ENCODE measurements at regions not wholly inside any gene's neighbourhood (a gene's known extent, or its start where the extent isn't known, plus 50 kb on each side); places are given as distances from the start of the nearest gene placed in this dataset.
"Not testable (repeated sequence)": the region's sequence is repeated elsewhere in the genome, so short reads cannot be mapped to it uniquely, and the experiment has no call there.

- no peak overlapping the region for H3K4me3 ChIP-seq (ENCODE audit: low read depth, low read length)
- no peak for DNase-seq (ENCODE audit: low read depth)
- TF ChIP-seq CTCF (IDR thresholded peaks at IDR 0.05; ENCODE audit: insufficient read depth, low read length): no peak
Measured at GRCh38 chr10:20593649-20594048, 303.5 kb downstream of the NEBL start.

DNA sequence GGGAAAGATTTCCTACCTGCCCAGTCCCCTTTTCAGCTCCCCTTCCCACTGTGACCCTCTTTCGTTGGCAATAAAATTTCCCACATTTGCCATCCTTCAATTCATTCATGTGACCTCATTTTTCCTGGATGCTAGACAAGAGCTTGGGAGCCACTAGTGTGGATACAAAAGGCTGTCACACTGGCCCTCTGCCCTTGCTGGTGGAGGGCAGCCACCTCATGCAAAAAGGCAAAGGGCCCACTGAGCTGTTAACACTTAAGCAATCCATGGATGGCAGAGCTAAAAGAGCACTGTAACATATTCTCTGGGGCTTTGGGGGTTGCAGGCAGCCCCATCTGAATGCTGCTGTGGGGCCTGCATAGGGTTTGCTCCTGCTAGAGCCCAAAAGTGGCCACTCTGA, 315.1 kb downstream of the NEBL start:
- DNase-seq (ENCODE audit: low read depth): no peak
- TF ChIP-seq CTCF (IDR thresholded peaks at IDR 0.05; ENCODE audit: insufficient read depth, low read length): no peak
- H3K4me3 ChIP-seq (ENCODE audit: low read depth, low read length): no peak overlapping the region

GRCh38 chr10:20573924-20574323, 323.2 kb downstream of the NEBL start:
- TF ChIP-seq CTCF (IDR thresholded peaks at IDR 0.05; ENCODE audit: insufficient read depth, low read length): no peak
- H3K4me3 ChIP-seq (ENCODE audit: low read depth, low read length): no peak overlapping the region
- no peak for DNase-seq (ENCODE audit: low read depth)

GRCh38 chr10:20555990-20556389, 341.1 kb downstream of the NEBL start:
- H3K4me3 ChIP-seq (ENCODE audit: low read depth, low read length): not testable (repeated sequence)

DNA sequence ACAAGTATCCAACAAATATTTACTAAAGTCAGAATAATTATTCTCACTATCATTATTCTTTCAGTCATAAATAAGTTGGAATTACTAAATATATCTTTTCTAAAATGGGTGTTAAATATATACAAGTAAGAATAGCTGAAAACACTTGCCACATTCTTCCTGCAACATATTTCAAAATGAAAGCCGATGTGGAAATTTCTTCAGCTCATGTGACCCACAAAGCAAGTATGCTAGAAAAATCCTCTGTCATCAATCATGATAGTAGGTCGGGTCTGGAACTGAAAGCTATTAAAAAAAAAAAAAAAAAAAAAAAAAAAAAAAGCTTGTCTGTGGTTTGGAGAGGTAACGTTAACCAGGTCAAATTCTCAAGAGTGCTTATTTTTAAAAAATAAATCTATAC, 344.7 kb downstream of the NEBL start:
- no peak for DNase-seq (ENCODE audit: low read depth)
- no peak for TF ChIP-seq CTCF (IDR thresholded peaks at IDR 0.05; ENCODE audit: insufficient read depth, low read length)
- H3K4me3 ChIP-seq (ENCODE audit: low read depth, low read length): no peak overlapping the region

More at GRCh38 chr10:20555990-20556389, 341.1 kb downstream of the NEBL start:
- DNase-seq (ENCODE audit: low read depth): not testable (repeated sequence)

- DNase-seq (ENCODE audit: low read depth): no peak
- TF ChIP-seq CTCF (IDR thresholded peaks at IDR 0.05; ENCODE audit: insufficient read depth, low read length): no peak
- no peak overlapping the region for H3K4me3 ChIP-seq (ENCODE audit: low read depth, low read length)
Measured at GRCh38 chr10:20551761-20552160, 345.4 kb downstream of the NEBL start.

- no peak for DNase-seq (ENCODE audit: low read depth)
- no peak for TF ChIP-seq CTCF (IDR thresholded peaks at IDR 0.05; ENCODE audit: insufficient read depth, low read length)
- H3K4me3 ChIP-seq (ENCODE audit: low read depth, low read length): no peak overlapping the region
Measured at GRCh38 chr10:20535897-20536881, 360.9 kb downstream of the NEBL start.

DNA sequence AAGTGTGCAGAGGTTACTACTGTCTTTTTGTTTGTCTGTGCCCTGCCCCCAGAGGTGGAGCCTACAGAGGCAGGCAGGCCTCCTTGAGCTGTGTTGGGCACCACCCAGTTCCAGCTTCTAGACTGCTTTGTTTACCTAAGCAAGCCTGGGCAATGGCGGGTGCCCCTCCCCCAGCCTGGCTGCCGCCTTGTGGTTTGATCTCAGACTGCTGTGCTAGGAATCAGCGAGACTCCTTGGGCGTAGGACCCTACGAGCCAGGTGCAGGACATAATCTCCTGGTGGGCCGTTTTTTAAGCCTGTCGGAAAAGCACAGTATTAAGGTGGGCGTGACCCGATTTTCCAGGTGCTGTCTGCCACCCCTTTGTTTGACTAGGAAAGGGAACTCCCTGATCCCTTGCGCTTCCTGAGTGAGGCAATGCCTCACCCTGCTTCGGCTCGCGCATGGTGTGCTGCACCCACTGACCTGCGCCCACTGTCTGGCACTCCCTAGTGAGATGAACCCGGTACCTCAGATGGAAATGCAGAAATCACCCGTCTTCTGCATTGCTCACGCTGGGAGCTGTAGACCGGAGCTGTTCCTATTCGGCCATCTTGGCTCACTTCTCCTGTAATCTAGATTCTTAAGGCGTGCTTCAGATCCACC, 365.7 kb downstream of the NEBL start:
- not testable (repeated sequence) for H3K4me3 ChIP-seq (ENCODE audit: low read depth, low read length); DNase-seq (ENCODE audit: low read depth)
